GM23248 (cell line): ENCODE measurements at regions not wholly inside any gene's neighbourhood (a gene's known extent, or its start where the extent isn't known, plus 50 kb on each side); places are given as distances from the start of the nearest gene placed in this dataset.

Experiments used
- DNase-seq: peaks from one replicate; pipeline ENCODE4 v3.0.0-alpha.2; 2015
- H2AFZ ChIP-seq: fragments of 200-600 bp; sonication (generic); 2 replicates; pipeline ENCODE4 v1.6.1; 2016; ENCODE audit warnings: antibody characterized with exemption
- H3F3A ChIP-seq: fragments of 200-600 bp; sonication (generic); 2 replicates; pipeline ENCODE4 v1.6.1; 2016; ENCODE audit warnings: mild to moderate bottlenecking, antibody characterized with exemption, mixed run types; ENCODE audit not compliant: insufficient read depth
- H3K27ac ChIP-seq: fragments of 200-600 bp; sonication (generic); 2 replicates; pipeline ENCODE4 v1.5.1; 2016; ENCODE audit warnings: mild to moderate bottlenecking
- H3K27me3 ChIP-seq: fragments of 200-600 bp; sonication (generic); replicated peaks from 2 replicates; pipeline ENCODE4 v1.6.1; 2016; ENCODE audit warnings: mild to moderate bottlenecking; ENCODE audit not compliant: insufficient read depth
- H3K36me3 ChIP-seq: fragments of 200-600 bp; sonication (generic); 2 replicates; pipeline ENCODE4 v1.6.1; 2016; ENCODE audit warnings: low read depth, mild to moderate bottlenecking
- H3K4me1 ChIP-seq: fragments of 200-600 bp; sonication (generic); 2 replicates; pipeline ENCODE4 v1.6.1; 2016; ENCODE audit warnings: mild to moderate bottlenecking; ENCODE audit not compliant: insufficient read depth
- H3K4me2 ChIP-seq: fragments of 200-600 bp; sonication (generic); one replicate; pipeline ENCODE4 v1.6.1; 2016; ENCODE audit warnings: mild to moderate bottlenecking; ENCODE audit not compliant: unreplicated experiment
- H3K4me3 ChIP-seq: fragments of 200-600 bp; sonication (generic); 2 replicates; pipeline ENCODE4 v1.5.1; 2016; ENCODE audit warnings: mild to moderate bottlenecking
- H3K79me2 ChIP-seq: fragments of 200-600 bp; sonication (generic); 2 replicates; pipeline ENCODE4 v1.6.1; 2016; ENCODE audit warnings: mild to moderate bottlenecking; ENCODE audit not compliant: insufficient read depth
- H3K9ac ChIP-seq: fragments of 200-600 bp; sonication (generic); 2 replicates; pipeline ENCODE4 v1.6.1; 2016; ENCODE audit warnings: mild to moderate bottlenecking
- H3K9me2 ChIP-seq: fragments of 200-600 bp; sonication (generic); 2 replicates; pipeline ENCODE4 v1.6.1; 2016; ENCODE audit warnings: mixed run types, mild to moderate bottlenecking, moderate library complexity; ENCODE audit not compliant: insufficient read depth
- H3K9me3 ChIP-seq: fragments of 200-600 bp; sonication (generic); one replicate; pipeline ENCODE4 v1.6.1; 2017; ENCODE audit warnings: low read depth
- H4K20me1 ChIP-seq: fragments of 200-600 bp; sonication (generic); 2 replicates; pipeline ENCODE4 v1.6.0; 2016; ENCODE audit not compliant: insufficient read depth
- EZH2 ChIP-seq: fragments of 200-600 bp; sonication (generic); IDR thresholded peaks from 2 replicates; pipeline ENCODE4 v1.6.1; 2018; ENCODE audit warnings: antibody characterized with exemption, mild to moderate bottlenecking; ENCODE audit not compliant: insufficient read depth, poor library complexity, severe bottlenecking
- EZH2phosphoT487 ChIP-seq: fragments of 200-600 bp; sonication (generic); IDR thresholded peaks from 2 replicates; pipeline ENCODE4 v1.6.1; 2018; ENCODE audit warnings: antibody characterized with exemption, moderate library complexity, mild to moderate bottlenecking, low read depth; ENCODE audit not compliant: insufficient read depth
- WGBS, 2 experiments: methylation state at CpG; one replicate each; pipeline ENCODE4 v1.1.6; 2015 to 2017; ENCODE audit warnings: low lambda C conversion rate in 2 of 2, low coverage in 1 of 2; ENCODE audit errors: missing lambda C conversion rate in 2 of 2; 5-methylcytosine and 5-hydroxymethylcytosine counted together
- in situ Hi-C: fragments of 300-500 bp; cut with MboI; formaldehyde crosslinking; loops from 2 replicates; pipeline ENCODE4 v1.15.0; 2020

GRCh38 chr13:90926459-90926858 lies 421.0 kb upstream of the MIR17HG start:
- no peak overlapping the region for H3K4me2 ChIP-seq
- in situ Hi-C loops = no loop called here
- 2 to 3% methylated on average over 2 of the region's 2 CpGs for WGBS, 2 experiments
- H4K20me1 ChIP-seq = no peaks in the 10 kb centered on the region
- H3K4me1 ChIP-seq = no peaks in the 10 kb centered on the region
- no peaks in the 10 kb centered on the region for H3K9me2 ChIP-seq
- DNase-seq = no peak
- TF ChIP-seq EZH2 (no peak), EZH2phosphoT487 (no peak)
- H3K27me3 ChIP-seq = no peaks in the 10 kb centered on the region
- H3K27ac ChIP-seq = no peak overlapping the region
- no peaks in the 10 kb centered on the region for H3K9me3 ChIP-seq
- H3F3A ChIP-seq = no peaks in the 10 kb centered on the region
- no peak overlapping the region for H3K4me3 ChIP-seq
- H3K79me2 ChIP-seq = no peaks in the 10 kb centered on the region
- H3K9ac ChIP-seq = no peak overlapping the region
- H2AFZ ChIP-seq = no peak overlapping the region
- no peaks in the 10 kb centered on the region for H3K36me3 ChIP-seq

- Histone ChIP-seq H3K36me3 (no peaks in the 10 kb centered on the region), H3K27ac (no peak overlapping the region), H3K9me2 (no peaks in the 10 kb centered on the region), H3K27me3 (no peaks in the 10 kb centered on the region), H3K4me1 (no peaks in the 10 kb centered on the region), H3K9me3 (no peaks in the 10 kb centered on the region), H3K9ac (no peak overlapping the region), H3K79me2 (no peaks in the 10 kb centered on the region), H4K20me1 (no peaks in the 10 kb centered on the region), H3K4me3 (no peak overlapping the region), H3F3A (no peaks in the 10 kb centered on the region), H2AFZ (no peak overlapping the region), H3K4me2 (no peak overlapping the region)
- TF ChIP-seq EZH2phosphoT487 = no peak
- TF ChIP-seq EZH2 = no peak
- WGBS, 2 experiments = 17 to 18% methylated on average over 7 of the region's 7 CpGs
- no peak for DNase-seq
- in situ Hi-C loops = no loop called here
Measured at GRCh38 chr13:90928109-90928508, 419.4 kb upstream of the MIR17HG start.

GRCh38 chr13:90933097-90933826 lies 414.2 kb upstream of the MIR17HG start:
- no peaks in the 10 kb centered on the region for H3K4me1 ChIP-seq
- H3K27me3 ChIP-seq = no peaks in the 10 kb centered on the region
- no peaks in the 10 kb centered on the region for H3K36me3 ChIP-seq
- no peak for TF ChIP-seq EZH2phosphoT487
- no peak for TF ChIP-seq EZH2
- 19 to 21% methylated on average over 3 of the region's 3 CpGs for WGBS, 2 experiments
- H3F3A ChIP-seq = no peaks in the 10 kb centered on the region
- no peak overlapping the region for H3K27ac ChIP-seq
- H3K9ac ChIP-seq = no peak overlapping the region
- no peak overlapping the region for H2AFZ ChIP-seq
- H3K4me3 ChIP-seq = no peak overlapping the region
- no peaks in the 10 kb centered on the region for H3K9me3 ChIP-seq
- H3K79me2 ChIP-seq = no peaks in the 10 kb centered on the region
- H4K20me1 ChIP-seq = no peaks in the 10 kb centered on the region
- no peak overlapping the region for H3K4me2 ChIP-seq
- in situ Hi-C loops = no loop called here
- no peak for DNase-seq
- H3K9me2 ChIP-seq = no peaks in the 10 kb centered on the region

GRCh38 chr13:90934741-90935140 lies 412.7 kb upstream of the MIR17HG start:
- H3K9me2 ChIP-seq = no peaks in the 10 kb centered on the region
- no peak overlapping the region for H2AFZ ChIP-seq
- no peaks in the 10 kb centered on the region for H3K4me1 ChIP-seq
- DNase-seq = no peak
- H3K4me3 ChIP-seq = no peak overlapping the region
- no peaks in the 10 kb centered on the region for H3K79me2 ChIP-seq
- H3K4me2 ChIP-seq = no peak overlapping the region
- no peaks in the 10 kb centered on the region for H3K27me3 ChIP-seq
- in situ Hi-C loops = no loop called here
- no peak for TF ChIP-seq EZH2phosphoT487
- TF ChIP-seq EZH2 = no peak
- no peaks in the 10 kb centered on the region for H4K20me1 ChIP-seq
- H3K9me3 ChIP-seq = no peaks in the 10 kb centered on the region
- no peak overlapping the region for H3K9ac ChIP-seq
- H3K36me3 ChIP-seq = no peaks in the 10 kb centered on the region
- 38 to 39% methylated on average over 3 of the region's 3 CpGs for WGBS, 2 experiments
- no peak overlapping the region for H3K27ac ChIP-seq
- no peaks in the 10 kb centered on the region for H3F3A ChIP-seq

GRCh38 chr13:90938848-90939247 lies 408.6 kb upstream of the MIR17HG start:
- in situ Hi-C loops = no loop called here
- no peaks in the 10 kb centered on the region for H3K36me3 ChIP-seq
- no peaks in the 10 kb centered on the region for H3K9me3 ChIP-seq
- no peak overlapping the region for H3K4me3 ChIP-seq
- H3K27me3 ChIP-seq = no peaks in the 10 kb centered on the region
- no peak overlapping the region for H2AFZ ChIP-seq
- H3K4me2 ChIP-seq = no peak overlapping the region
- H3K9ac ChIP-seq = no peak overlapping the region
- no peak for DNase-seq
- TF ChIP-seq EZH2 (no peak), EZH2phosphoT487 (no peak)
- no peaks in the 10 kb centered on the region for H4K20me1 ChIP-seq
- no peak overlapping the region for H3K27ac ChIP-seq
- no peaks in the 10 kb centered on the region for H3F3A ChIP-seq
- no peaks in the 10 kb centered on the region for H3K9me2 ChIP-seq
- H3K79me2 ChIP-seq = no peaks in the 10 kb centered on the region
- no peaks in the 10 kb centered on the region for H3K4me1 ChIP-seq
